Heart right ventricle (tissue), 16 donors: ENCODE measurements at regions not wholly inside any gene's neighbourhood (a gene's known extent, or its start where the extent isn't known, plus 50 kb on each side); places are given as distances from the start of the nearest gene placed in this dataset.

Experiments used
- ATAC-seq, 8 donors: fragments of 200-7000 bp; cut with Tn5 transposase; one replicate each; pipeline ENCODE4 v1.9.1; 2020; ENCODE audit warnings: mild to moderate bottlenecking in 8 of 8, moderate library complexity in 8 of 8, moderate number of reproducible peaks in 1 of 8
- DNase-seq, 2 donors: peaks; one replicate each; pipeline ENCODE4 v3.0.0-alpha.2; 2020
- H3K27ac ChIP-seq, 10 donors: fragments of 200-600 bp; sonication (generic) in 2 of 10; one replicate each; pipeline versions ENCODE4 v1.5.0 to v1.8.0; 2020 to 2022; ENCODE audit warnings: mild to moderate bottlenecking in 3 of 10
- H3K27me3 ChIP-seq, 7 donors: fragments of 200-600 bp; one replicate each; pipeline ENCODE4 v1.8.0; 2021 to 2022; ENCODE audit warnings: mild to moderate bottlenecking in 2 of 7
- H3K36me3 ChIP-seq, 9 donors: fragments of 200-600 bp; sonication (generic) in 1 of 9; one replicate each; pipeline versions ENCODE4 v1.5.0 to v1.8.0; 2020 to 2022; ENCODE audit warnings: mild to moderate bottlenecking in 2 of 9
- H3K4me1 ChIP-seq, 9 donors: fragments of 200-600 bp; sonication (generic) in 1 of 9; one replicate each; pipeline versions ENCODE4 v1.5.0 to v1.8.0; 2020 to 2022; ENCODE audit warnings: mild to moderate bottlenecking in 4 of 9
- H3K4me3 ChIP-seq, 10 donors: fragments of 200-600 bp; sonication (generic) in 2 of 10; one replicate each; pipeline versions ENCODE4 v1.5.0 to v1.8.0; 2020 to 2022; ENCODE audit warnings: mild to moderate bottlenecking in 7 of 10, moderate library complexity in 2 of 10
- H3K9me3 ChIP-seq, 11 donors: fragments of 200-600 bp in 10 of 11; sonication (generic) in 2 of 11; one replicate each; pipeline versions ENCODE4 v1.5.0 to v1.8.0; 2013 to 2022; ENCODE audit warnings: mild to moderate bottlenecking in 2 of 11, control low read depth in 1 of 11, moderate library complexity in 1 of 11
- CTCF ChIP-seq, 9 donors: fragments of 200-600 bp; sonication (generic) in 2 of 9; IDR thresholded peaks; one replicate each; pipeline versions ENCODE4 v1.5.0 to v1.8.0; 2021 to 2022; ENCODE audit warnings: antibody characterized with exemption in 9 of 9, mild to moderate bottlenecking in 5 of 9, moderate library complexity in 1 of 9
- WGBS, 2 donors: extraction: QIAGEN DNeasy Blood & Tissue Kit; methylation state at CpG; one replicate each; pipeline ENCODE4 v1.1.7; 2013; ENCODE audit warnings: inconsistent platforms in 1 of 2; 5-methylcytosine and 5-hydroxymethylcytosine counted together
- intact Hi-C, 10 donors: fragments of 100-400 bp; cut with DNase I; formaldehyde crosslinking; loops; one replicate each; pipeline versions ENCODE4 v1.11.1 to v1.14.2; 2022
- donor health status: Arrhythmogenic right ventricular cardiomyopathy.
- donor health status: ischemic (EF 13 %, LVEDD 7.1; RV severe dilation, severe dysfunction).
- donor health status: healthy with polysubstance abuse.
- donor health status: DM: no; HTN: yes; CAD: no.
- donor health status: DM: no; HTN: no; CAD: no.
- donor health status: ischemic (EF 25% LVEDD 6.9; RV normal size, moderate dysfunction).
- donor health status: ischemic (EF 25% LVEDD 5.7; RV mildly dilated, moderate dysfunction).
- donor health status: healthy.
- donor health status: DM: yes; HTN: yes; CAD: no.
- donor health status: Ischemic cardiomyopathy.
- donor health status: ischemic (EF 35%, LVEDD 5.7; RV mildly dilated, moderate dysfunction).
- donor health status: nonischemic (EF 11% LVEDD 7.7; RV severe dilation, severe dysfunction).
- donor health status: DM: yes; HTN: yes; CAD: no.
- donor health status: PGD.
- donor health status: ischemic (EF 29% LVEDD 5.4; RV normal size, mild dysfunction).
- donor health status: nonischemic (EF 23%, LVEDD 6.1; RV moderate dilation, normal function).

GRCh38 chr4:187178084-187178483, 454.4 kb upstream of the FAT1 start:
- H3K9me3 ChIP-seq: no peaks in the 10 kb centered on the region
- H3K27me3 ChIP-seq: peaks cover 0 to 4% (median 0%) of the 10 kb centered on the region in 7 donors
- H3K27ac ChIP-seq: peak overlapping the region in 4 of 10 donors; percentile 19 to 42 (median 32)
- ATAC-seq (peak in 2 of 8 donors; percentile 32 to 66), DNase-seq (no peak)
- H3K4me1 ChIP-seq: peaks cover 0 to 9% (median 0%) of the 10 kb centered on the region in 9 donors
- no peak overlapping the region for H3K4me3 ChIP-seq
- WGBS, 2 donors: 60 to 63% methylated on average over 6 of the region's 6 CpGs
- intact Hi-C loops: loop anchor here in 1 of 10 donors (2.0 to 5.0 kb wide), 3 partner anchors 105 to 451 kb away; no protein-coding TSS in a partner anchor
- no peaks in the 10 kb centered on the region for H3K36me3 ChIP-seq
- TF ChIP-seq CTCF (IDR thresholded peaks at IDR 0.05): no peak

GRCh38 chr4:187178587-187178986, 454.9 kb upstream of the FAT1 start:
- Histone ChIP-seq H3K36me3 (no peaks in the 10 kb centered on the region), H3K4me1 (peaks cover 0 to 9% (median 0%) of the 10 kb centered on the region in 9 donors), H3K27ac (peak overlapping the region in 5 of 10 donors; percentile 31 to 62 (median 53)), H3K4me3 (no peak overlapping the region), H3K9me3 (no peaks in the 10 kb centered on the region), H3K27me3 (peaks cover 0 to 4% (median 0%) of the 10 kb centered on the region in 7 donors)
- intact Hi-C loops: loop anchor here in 1 of 10 donors (2.0 to 5.0 kb wide), 3 partner anchors 104 to 451 kb away; no protein-coding TSS in a partner anchor
- ATAC-seq (peak in 2 of 8 donors; percentile 40 to 70), DNase-seq (no peak)
- TF ChIP-seq CTCF (IDR thresholded peaks at IDR 0.05): no peak
- WGBS, 2 donors: 43 to 50% methylated on average over 6 of the region's 6 CpGs

GRCh38 chr4:187179086-187180058, 455.7 kb upstream of the FAT1 start:
- H3K36me3 ChIP-seq: no peaks in the 10 kb centered on the region
- intact Hi-C loops: loop anchor here in 1 of 10 donors (2.0 to 5.0 kb wide), 3 partner anchors 103 to 452 kb away; no protein-coding TSS in a partner anchor
- H3K9me3 ChIP-seq: no peaks in the 10 kb centered on the region
- ATAC-seq: peak in 2 of 8 donors; percentile 54 to 69
- peak overlapping the region in 6 of 10 donors; percentile 31 to 62 (median 43) for H3K27ac ChIP-seq
- peaks cover 0 to 9% (median 0%) of the 10 kb centered on the region in 9 donors for H3K4me1 ChIP-seq
- WGBS, 2 donors: 43 to 49% methylated on average over 10 of the region's 10 CpGs
- no peaks in the 10 kb centered on the region for H3K27me3 ChIP-seq
- TF ChIP-seq CTCF (IDR thresholded peaks at IDR 0.05): no peak
- no peak for DNase-seq
- H3K4me3 ChIP-seq: no peak overlapping the region

GRCh38 chr4:187181054-187181453, 457.4 kb upstream of the FAT1 start:
- no peaks in the 10 kb centered on the region for H3K27me3 ChIP-seq
- H3K27ac ChIP-seq: no peak overlapping the region
- no peak for TF ChIP-seq CTCF (IDR thresholded peaks at IDR 0.05)
- H3K4me1 ChIP-seq: peaks cover 0 to 9% (median 0%) of the 10 kb centered on the region in 9 donors
- 79 to 88% methylated on average over 6 of the region's 6 CpGs for WGBS, 2 donors
- intact Hi-C loops: no loop called here
- H3K4me3 ChIP-seq: no peak overlapping the region
- DNase-seq (no peak), ATAC-seq (no peak)
- no peaks in the 10 kb centered on the region for H3K36me3 ChIP-seq
- H3K9me3 ChIP-seq: no peaks in the 10 kb centered on the region
